ENCODE measurements at regions not wholly inside any gene's neighbourhood (a gene's known extent, or its start where the extent isn't known, plus 50 kb on each side); places are given as distances from the start of the nearest gene placed in this dataset.

DNA sequence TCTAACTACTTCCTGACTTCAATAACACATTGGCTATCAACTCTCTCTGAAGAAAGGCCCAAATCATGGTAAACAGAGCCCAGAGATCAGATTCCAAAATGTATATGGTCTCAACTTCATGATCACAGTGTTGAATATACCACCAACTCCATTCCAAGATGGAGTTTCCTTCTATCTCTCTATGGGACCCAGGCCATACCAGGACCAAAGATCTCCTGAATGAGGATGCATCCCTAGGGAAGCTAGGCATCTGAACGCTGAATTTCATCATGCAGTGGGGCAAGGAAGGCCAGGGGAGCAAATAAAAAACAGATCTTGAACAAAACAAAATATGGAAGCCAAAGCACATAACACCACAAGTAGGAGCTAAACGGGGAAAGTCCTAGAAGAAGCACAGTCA lies 320.7 kb upstream of the PKDCC start:
- TF ChIP-seq, protein P1, sequence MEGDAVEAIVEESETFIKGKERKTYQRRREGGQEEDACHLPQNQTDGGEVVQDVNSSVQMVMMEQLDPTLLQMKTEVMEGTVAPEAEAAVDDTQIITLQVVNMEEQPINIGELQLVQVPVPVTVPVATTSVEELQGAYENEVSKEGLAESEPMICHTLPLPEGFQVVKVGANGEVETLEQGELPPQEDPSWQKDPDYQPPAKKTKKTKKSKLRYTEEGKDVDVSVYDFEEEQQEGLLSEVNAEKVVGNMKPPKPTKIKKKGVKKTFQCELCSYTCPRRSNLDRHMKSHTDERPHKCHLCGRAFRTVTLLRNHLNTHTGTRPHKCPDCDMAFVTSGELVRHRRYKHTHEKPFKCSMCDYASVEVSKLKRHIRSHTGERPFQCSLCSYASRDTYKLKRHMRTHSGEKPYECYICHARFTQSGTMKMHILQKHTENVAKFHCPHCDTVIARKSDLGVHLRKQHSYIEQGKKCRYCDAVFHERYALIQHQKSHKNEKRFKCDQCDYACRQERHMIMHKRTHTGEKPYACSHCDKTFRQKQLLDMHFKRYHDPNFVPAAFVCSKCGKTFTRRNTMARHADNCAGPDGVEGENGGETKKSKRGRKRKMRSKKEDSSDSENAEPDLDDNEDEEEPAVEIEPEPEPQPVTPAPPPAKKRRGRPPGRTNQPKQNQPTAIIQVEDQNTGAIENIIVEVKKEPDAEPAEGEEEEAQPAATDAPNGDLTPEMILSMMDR (conservative IDR thresholded peaks at IDR 0.05; ENCODE audit: low read depth, low read length) = no peak
- no peak for TF ChIP-seq EZH2 (IDR thresholded peaks at IDR 0.05; ENCODE audit: borderline replicate concordance, low read depth, low read length, poor library complexity, severe bottlenecking)

Data from A673 (cell line).